ENCODE measurements at regions not wholly inside any gene's neighbourhood (a gene's known extent, or its start where the extent isn't known, plus 50 kb on each side); places are given as distances from the start of the nearest gene placed in this dataset.

DNA sequence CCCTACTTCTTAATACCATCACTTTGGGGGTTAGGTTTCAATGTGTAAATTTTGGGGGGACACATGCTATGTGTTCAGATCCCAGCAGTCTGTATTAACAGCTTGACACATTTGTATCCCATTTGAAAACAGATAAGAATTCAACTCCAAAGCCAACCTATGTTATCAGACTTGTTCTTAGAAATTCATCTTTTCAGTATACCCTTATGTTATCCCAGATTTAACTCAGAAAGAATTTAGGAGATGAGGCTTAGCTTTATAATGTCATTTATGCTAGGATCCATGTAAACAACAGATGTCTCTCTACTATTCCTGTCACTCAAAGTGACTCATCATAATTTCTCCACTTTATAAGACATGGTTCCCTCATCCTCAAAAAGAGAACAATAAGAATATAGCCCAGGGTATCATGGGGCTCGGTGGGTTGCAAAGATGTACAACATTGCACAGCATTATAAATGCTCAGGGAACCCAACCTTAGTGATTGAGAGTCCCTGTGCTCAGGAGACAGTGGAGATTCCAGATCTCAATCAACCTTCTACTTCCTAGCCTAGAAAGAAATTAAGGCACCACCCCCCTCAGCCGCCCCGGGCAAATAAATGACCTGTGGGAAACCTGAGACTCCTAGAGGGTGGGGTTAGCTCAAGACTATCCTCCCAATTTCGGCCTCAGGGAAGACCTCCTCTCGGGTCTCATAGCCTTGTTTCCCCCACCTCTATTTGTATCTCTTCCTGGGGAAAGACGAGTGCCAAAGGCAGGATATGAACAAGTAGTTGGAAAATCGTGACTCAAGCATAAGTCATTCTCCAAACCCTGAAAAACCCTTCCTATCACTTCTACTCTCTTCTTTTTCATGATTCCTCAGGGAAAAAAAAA is 265.1 kb upstream of the CAMK1G start:
- TF ChIP-seq, protein P1, sequence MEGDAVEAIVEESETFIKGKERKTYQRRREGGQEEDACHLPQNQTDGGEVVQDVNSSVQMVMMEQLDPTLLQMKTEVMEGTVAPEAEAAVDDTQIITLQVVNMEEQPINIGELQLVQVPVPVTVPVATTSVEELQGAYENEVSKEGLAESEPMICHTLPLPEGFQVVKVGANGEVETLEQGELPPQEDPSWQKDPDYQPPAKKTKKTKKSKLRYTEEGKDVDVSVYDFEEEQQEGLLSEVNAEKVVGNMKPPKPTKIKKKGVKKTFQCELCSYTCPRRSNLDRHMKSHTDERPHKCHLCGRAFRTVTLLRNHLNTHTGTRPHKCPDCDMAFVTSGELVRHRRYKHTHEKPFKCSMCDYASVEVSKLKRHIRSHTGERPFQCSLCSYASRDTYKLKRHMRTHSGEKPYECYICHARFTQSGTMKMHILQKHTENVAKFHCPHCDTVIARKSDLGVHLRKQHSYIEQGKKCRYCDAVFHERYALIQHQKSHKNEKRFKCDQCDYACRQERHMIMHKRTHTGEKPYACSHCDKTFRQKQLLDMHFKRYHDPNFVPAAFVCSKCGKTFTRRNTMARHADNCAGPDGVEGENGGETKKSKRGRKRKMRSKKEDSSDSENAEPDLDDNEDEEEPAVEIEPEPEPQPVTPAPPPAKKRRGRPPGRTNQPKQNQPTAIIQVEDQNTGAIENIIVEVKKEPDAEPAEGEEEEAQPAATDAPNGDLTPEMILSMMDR (conservative IDR thresholded peaks at IDR 0.05): no peak
- no peak for TF ChIP-seq EZH2 (IDR thresholded peaks at IDR 0.05; ENCODE audit: low read depth)

Data from PC-9 (cell line).